ENCODE measurements at regions not wholly inside any gene's neighbourhood (a gene's known extent, or its start where the extent isn't known, plus 50 kb on each side); places are given as distances from the start of the nearest gene placed in this dataset.
"Not testable (repeated sequence)": the region's sequence is repeated elsewhere in the genome, so short reads cannot be mapped to it uniquely, and the experiment has no call there.

GRCh38 chr12:90677055-90677454 lies 277.9 kb downstream of the CCER1 start:
- H3K9ac ChIP-seq (ENCODE audit: low read depth in 1 of 2, low read length in 2 of 2): no peak overlapping the region
- no peak overlapping the region for H3K27ac ChIP-seq (ENCODE audit: low read depth, low read length)
- no peaks in the 10 kb centered on the region for H3K9me3 ChIP-seq (ENCODE audit: control insufficient read depth in 1 of 2, low read length in 2 of 2)
- H3K27me3 ChIP-seq (ENCODE audit: control insufficient read depth in 1 of 2, insufficient read depth in 2 of 2, low read length in 2 of 2): no peaks in the 10 kb centered on the region
- H3K4me3 ChIP-seq (ENCODE audit: low read depth in 1 of 2, low read length in 2 of 2): no peak overlapping the region
- H3K36me3 ChIP-seq (ENCODE audit: control insufficient read depth in 1 of 2, insufficient read depth in 2 of 2, low read length in 2 of 2): no peaks in the 10 kb centered on the region
- H3K4me1 ChIP-seq (ENCODE audit: control insufficient read depth in 1 of 2, insufficient read depth in 2 of 2, low read length in 2 of 2): no peaks in the 10 kb centered on the region

GRCh38 chr12:90675106-90675505 lies 279.9 kb downstream of the CCER1 start:
- Histone ChIP-seq H3K4me3 (ENCODE audit: low read depth in 1 of 2, low read length in 2 of 2) (no peak overlapping the region), H3K27me3 (ENCODE audit: control insufficient read depth in 1 of 2, insufficient read depth in 2 of 2, low read length in 2 of 2) (no peaks in the 10 kb centered on the region), H3K36me3 (ENCODE audit: control insufficient read depth in 1 of 2, insufficient read depth in 2 of 2, low read length in 2 of 2) (no peaks in the 10 kb centered on the region), H3K27ac (ENCODE audit: low read depth, low read length) (no peak overlapping the region), H3K9ac (ENCODE audit: low read depth in 1 of 2, low read length in 2 of 2) (no peak overlapping the region), H3K4me1 (ENCODE audit: control insufficient read depth in 1 of 2, insufficient read depth in 2 of 2, low read length in 2 of 2) (no peaks in the 10 kb centered on the region), H3K9me3 (ENCODE audit: control insufficient read depth in 1 of 2, low read length in 2 of 2) (no peaks in the 10 kb centered on the region)

- Histone ChIP-seq H3K27me3 (ENCODE audit: control insufficient read depth in 1 of 2, insufficient read depth in 2 of 2, low read length in 2 of 2) (no peaks in the 10 kb centered on the region), H3K4me3 (ENCODE audit: low read depth in 1 of 2, low read length in 2 of 2) (no peak overlapping the region), H3K4me1 (ENCODE audit: control insufficient read depth in 1 of 2, insufficient read depth in 2 of 2, low read length in 2 of 2) (no peaks in the 10 kb centered on the region), H3K9me3 (ENCODE audit: control insufficient read depth in 1 of 2, low read length in 2 of 2) (no peaks in the 10 kb centered on the region), H3K9ac (ENCODE audit: low read depth in 1 of 2, low read length in 2 of 2) (no peak overlapping the region), H3K36me3 (ENCODE audit: control insufficient read depth in 1 of 2, insufficient read depth in 2 of 2, low read length in 2 of 2) (no peaks in the 10 kb centered on the region), H3K27ac (ENCODE audit: low read depth, low read length) (no peak overlapping the region)
Measured at GRCh38 chr12:90672081-90672480, 282.9 kb downstream of the CCER1 start.

GRCh38 chr12:90663949-90664348 lies 291.0 kb downstream of the CCER1 start:
- H3K4me1 ChIP-seq (ENCODE audit: control insufficient read depth in 1 of 2, insufficient read depth in 2 of 2, low read length in 2 of 2); H3K4me3 ChIP-seq (ENCODE audit: low read depth in 1 of 2, low read length in 2 of 2); H3K36me3 ChIP-seq (ENCODE audit: control insufficient read depth in 1 of 2, insufficient read depth in 2 of 2, low read length in 2 of 2); H3K9me3 ChIP-seq (ENCODE audit: control insufficient read depth in 1 of 2, low read length in 2 of 2); H3K27me3 ChIP-seq (ENCODE audit: control insufficient read depth in 1 of 2, insufficient read depth in 2 of 2, low read length in 2 of 2); H3K27ac ChIP-seq (ENCODE audit: low read depth, low read length); H3K9ac ChIP-seq (ENCODE audit: low read depth in 1 of 2, low read length in 2 of 2): not testable (repeated sequence)

GRCh38 chr12:90659060-90659459 lies 295.9 kb downstream of the CCER1 start:
- no peaks in the 10 kb centered on the region for H3K36me3 ChIP-seq (ENCODE audit: control insufficient read depth in 1 of 2, insufficient read depth in 2 of 2, low read length in 2 of 2)
- no peaks in the 10 kb centered on the region for H3K4me1 ChIP-seq (ENCODE audit: control insufficient read depth in 1 of 2, insufficient read depth in 2 of 2, low read length in 2 of 2)
- no peak overlapping the region for H3K9ac ChIP-seq (ENCODE audit: low read depth in 1 of 2, low read length in 2 of 2)
- H3K27ac ChIP-seq (ENCODE audit: low read depth, low read length): no peak overlapping the region
- no peaks in the 10 kb centered on the region for H3K27me3 ChIP-seq (ENCODE audit: control insufficient read depth in 1 of 2, insufficient read depth in 2 of 2, low read length in 2 of 2)
- no peaks in the 10 kb centered on the region for H3K9me3 ChIP-seq (ENCODE audit: control insufficient read depth in 1 of 2, low read length in 2 of 2)
- no peak overlapping the region for H3K4me3 ChIP-seq (ENCODE audit: low read depth in 1 of 2, low read length in 2 of 2)

GRCh38 chr12:90653040-90653439 lies 301.9 kb downstream of the CCER1 start:
- H3K4me1 ChIP-seq (ENCODE audit: control insufficient read depth in 1 of 2, insufficient read depth in 2 of 2, low read length in 2 of 2): no peaks in the 10 kb centered on the region
- H3K36me3 ChIP-seq (ENCODE audit: control insufficient read depth in 1 of 2, insufficient read depth in 2 of 2, low read length in 2 of 2): no peaks in the 10 kb centered on the region
- no peak overlapping the region for H3K9ac ChIP-seq (ENCODE audit: low read depth in 1 of 2, low read length in 2 of 2)
- no peaks in the 10 kb centered on the region for H3K27me3 ChIP-seq (ENCODE audit: control insufficient read depth in 1 of 2, insufficient read depth in 2 of 2, low read length in 2 of 2)
- H3K4me3 ChIP-seq (ENCODE audit: low read depth in 1 of 2, low read length in 2 of 2): no peak overlapping the region
- no peaks in the 10 kb centered on the region for H3K9me3 ChIP-seq (ENCODE audit: control insufficient read depth in 1 of 2, low read length in 2 of 2)
- H3K27ac ChIP-seq (ENCODE audit: low read depth, low read length): no peak overlapping the region

GRCh38 chr12:90652280-90652679 lies 302.7 kb downstream of the CCER1 start:
- no peaks in the 10 kb centered on the region for H3K36me3 ChIP-seq (ENCODE audit: control insufficient read depth in 1 of 2, insufficient read depth in 2 of 2, low read length in 2 of 2)
- H3K9me3 ChIP-seq (ENCODE audit: control insufficient read depth in 1 of 2, low read length in 2 of 2): no peaks in the 10 kb centered on the region
- H3K27ac ChIP-seq (ENCODE audit: low read depth, low read length): no peak overlapping the region
- H3K27me3 ChIP-seq (ENCODE audit: control insufficient read depth in 1 of 2, insufficient read depth in 2 of 2, low read length in 2 of 2): no peaks in the 10 kb centered on the region
- H3K4me3 ChIP-seq (ENCODE audit: low read depth in 1 of 2, low read length in 2 of 2): no peak overlapping the region
- no peaks in the 10 kb centered on the region for H3K4me1 ChIP-seq (ENCODE audit: control insufficient read depth in 1 of 2, insufficient read depth in 2 of 2, low read length in 2 of 2)
- H3K9ac ChIP-seq (ENCODE audit: low read depth in 1 of 2, low read length in 2 of 2): no peak overlapping the region

GRCh38 chr12:90645181-90645580 lies 309.8 kb downstream of the CCER1 start:
- no peaks in the 10 kb centered on the region for H3K27me3 ChIP-seq (ENCODE audit: control insufficient read depth in 1 of 2, insufficient read depth in 2 of 2, low read length in 2 of 2)
- no peak overlapping the region for H3K9ac ChIP-seq (ENCODE audit: low read depth in 1 of 2, low read length in 2 of 2)
- H3K27ac ChIP-seq (ENCODE audit: low read depth, low read length): no peak overlapping the region
- no peaks in the 10 kb centered on the region for H3K4me1 ChIP-seq (ENCODE audit: control insufficient read depth in 1 of 2, insufficient read depth in 2 of 2, low read length in 2 of 2)
- H3K36me3 ChIP-seq (ENCODE audit: control insufficient read depth in 1 of 2, insufficient read depth in 2 of 2, low read length in 2 of 2): no peaks in the 10 kb centered on the region
- no peaks in the 10 kb centered on the region for H3K9me3 ChIP-seq (ENCODE audit: control insufficient read depth in 1 of 2, low read length in 2 of 2)
- H3K4me3 ChIP-seq (ENCODE audit: low read depth in 1 of 2, low read length in 2 of 2): no peak overlapping the region

- Histone ChIP-seq H3K4me1 (ENCODE audit: control insufficient read depth in 1 of 2, insufficient read depth in 2 of 2, low read length in 2 of 2) (no peaks in the 10 kb centered on the region), H3K4me3 (ENCODE audit: low read depth in 1 of 2, low read length in 2 of 2) (no peak overlapping the region), H3K27me3 (ENCODE audit: control insufficient read depth in 1 of 2, insufficient read depth in 2 of 2, low read length in 2 of 2) (no peaks in the 10 kb centered on the region), H3K36me3 (ENCODE audit: control insufficient read depth in 1 of 2, insufficient read depth in 2 of 2, low read length in 2 of 2) (no peaks in the 10 kb centered on the region), H3K9ac (ENCODE audit: low read depth in 1 of 2, low read length in 2 of 2) (no peak overlapping the region), H3K27ac (ENCODE audit: low read depth, low read length) (no peak overlapping the region), H3K9me3 (ENCODE audit: control insufficient read depth in 1 of 2, low read length in 2 of 2) (no peaks in the 10 kb centered on the region)
Measured at GRCh38 chr12:90631591-90632212, 323.3 kb downstream of the CCER1 start.

GRCh38 chr12:90630006-90630405 lies 325.0 kb downstream of the CCER1 start:
- Histone ChIP-seq H3K4me1 (ENCODE audit: control insufficient read depth in 1 of 2, insufficient read depth in 2 of 2, low read length in 2 of 2) (no peaks in the 10 kb centered on the region), H3K4me3 (ENCODE audit: low read depth in 1 of 2, low read length in 2 of 2) (no peak overlapping the region), H3K27me3 (ENCODE audit: control insufficient read depth in 1 of 2, insufficient read depth in 2 of 2, low read length in 2 of 2) (no peaks in the 10 kb centered on the region), H3K36me3 (ENCODE audit: control insufficient read depth in 1 of 2, insufficient read depth in 2 of 2, low read length in 2 of 2) (no peaks in the 10 kb centered on the region), H3K27ac (ENCODE audit: low read depth, low read length) (no peak overlapping the region), H3K9me3 (ENCODE audit: control insufficient read depth in 1 of 2, low read length in 2 of 2) (no peaks in the 10 kb centered on the region), H3K9ac (ENCODE audit: low read depth in 1 of 2, low read length in 2 of 2) (no peak overlapping the region)

- Histone ChIP-seq H3K9ac (ENCODE audit: low read depth in 1 of 2, low read length in 2 of 2) (no peak overlapping the region), H3K9me3 (ENCODE audit: control insufficient read depth in 1 of 2, low read length in 2 of 2) (no peaks in the 10 kb centered on the region), H3K27ac (ENCODE audit: low read depth, low read length) (no peak overlapping the region), H3K27me3 (ENCODE audit: control insufficient read depth in 1 of 2, insufficient read depth in 2 of 2, low read length in 2 of 2) (no peaks in the 10 kb centered on the region), H3K4me3 (ENCODE audit: low read depth in 1 of 2, low read length in 2 of 2) (no peak overlapping the region), H3K36me3 (ENCODE audit: control insufficient read depth in 1 of 2, insufficient read depth in 2 of 2, low read length in 2 of 2) (no peaks in the 10 kb centered on the region), H3K4me1 (ENCODE audit: control insufficient read depth in 1 of 2, insufficient read depth in 2 of 2, low read length in 2 of 2) (no peaks in the 10 kb centered on the region)
Measured at GRCh38 chr12:90628213-90628612, 326.8 kb downstream of the CCER1 start.

Measured in duodenal mucosa (tissue), 2 donors.